ENCODE measurements at regions not wholly inside any gene's neighbourhood (a gene's known extent, or its start where the extent isn't known, plus 50 kb on each side); places are given as distances from the start of the nearest gene placed in this dataset.

DNA sequence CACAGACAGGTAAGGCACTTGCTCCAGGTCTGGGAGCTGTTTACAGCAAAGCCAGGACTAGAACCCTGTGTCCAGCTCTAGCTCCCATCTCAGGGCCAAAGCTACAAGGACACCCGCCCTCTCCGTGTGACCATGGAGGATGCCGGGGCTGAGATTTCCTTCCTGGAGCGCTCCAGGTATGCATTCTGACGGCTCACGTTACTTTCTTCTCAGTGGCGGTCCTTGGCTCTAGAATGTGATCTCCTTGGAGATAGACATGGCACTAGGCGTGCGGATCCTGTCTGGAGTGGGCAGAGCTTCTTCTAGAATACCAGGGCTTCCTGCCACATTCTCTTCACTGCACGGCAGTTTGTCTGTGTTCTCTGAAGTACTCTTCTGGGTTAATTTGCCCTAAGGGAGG is 185.7 kb downstream of the OPA1 start:
- TF ChIP-seq CTCF (IDR thresholded peaks at IDR 0.05) (no peak), POLR2A (IDR thresholded peaks at IDR 0.05) (no peak), POLR2AphosphoS5 (IDR thresholded peaks at IDR 0.05) (no peak)
